H1 (cell line): ENCODE measurements at regions not wholly inside any gene's neighbourhood (a gene's known extent, or its start where the extent isn't known, plus 50 kb on each side); places are given as distances from the start of the nearest gene placed in this dataset.

Source experiments
- CTCF ChIA-PET: fragments of 300-600 bp; sonication (Branson Sonifier 250); formaldehyde crosslinking; loops from one replicate; lab custom pipeline; 2021; ENCODE audit not compliant: partially characterized antibody; lab: Charles Lee
- POLR2A ChIA-PET: fragments of 300-600 bp; sonication (Branson Sonifier 250); formaldehyde crosslinking; loops from one replicate; lab custom pipeline; 2021; ENCODE audit warnings: inconsistent platforms; ENCODE audit not compliant: partially characterized antibody; lab: Charles Lee
- DNase-seq, 2 experiments: peaks; one replicate each; pipeline versions ENCODE4 v3.0.0 to v3.0.0-alpha.2; 2010 to 2022; ENCODE audit warnings: low spot score in 2 of 2, low read depth in 1 of 2, mixed read lengths in 1 of 2
- FAIRE-seq: peaks from 2 replicates; lab custom pipeline; 2011; peaks lifted over from hg19 to GRCh38; lab: Jason Lieb, UNC
- H2AFZ ChIP-seq: 2 replicates; pipeline ENCODE4 v1.8.1; 2012; ENCODE audit warnings: low read length, inconsistent platforms
- H2AK5ac ChIP-seq: 2 replicates; pipeline ENCODE4 v1.6.1; 2013; ENCODE audit warnings: low read depth, low read length
- H2BK120ac ChIP-seq: replicated peaks from 2 replicates; pipeline ENCODE3; 2013; ENCODE audit warnings: low read depth, low read length, inconsistent platforms
- H2BK12ac ChIP-seq: 2 replicates; pipeline ENCODE4 v1.6.1; 2013; ENCODE audit warnings: low read depth, low read length
- H2BK15ac ChIP-seq: 2 replicates; pipeline ENCODE4 v1.6.1; 2013; ENCODE audit warnings: low read length
- H2BK20ac ChIP-seq: 2 replicates; pipeline ENCODE4 v1.6.1; 2013; ENCODE audit warnings: low read length
- H2BK5ac ChIP-seq: 2 replicates; pipeline ENCODE4 v1.6.1; 2013; ENCODE audit warnings: low read depth, low read length
- H3K14ac ChIP-seq: 2 replicates; pipeline ENCODE4 v1.6.1; 2013; ENCODE audit warnings: inconsistent platforms; ENCODE audit not compliant: insufficient read length
- H3K18ac ChIP-seq: 2 replicates; pipeline ENCODE4 v1.6.1; 2013; ENCODE audit warnings: low read length; ENCODE audit errors: extremely low read depth
- H3K23ac ChIP-seq: 2 replicates; pipeline ENCODE4 v1.6.1; 2013; ENCODE audit warnings: inconsistent platforms; ENCODE audit not compliant: insufficient read length
- H3K23me2 ChIP-seq: 2 replicates; pipeline ENCODE4 v1.6.1; 2013; ENCODE audit warnings: low read depth, low read length
- H3K27ac ChIP-seq: 2 replicates; pipeline ENCODE4 v1.6.1; 2011; ENCODE audit warnings: low read depth, low read length, inconsistent platforms
- H3K27me3 ChIP-seq, 4 experiments: replicated peaks in 1 of 4; 1 replicate in 1 of 4; 2 replicates in 3 of 4; pipeline versions ENCODE4 v1.6.1 to v1.8.1; 2011 to 2013; ENCODE audit warnings: low read length in 3 of 4, mild to moderate bottlenecking in 3 of 4, inconsistent platforms in 2 of 4, mixed read lengths in 2 of 4, moderate library complexity in 1 of 4; ENCODE audit not compliant: control insufficient read depth in 3 of 4, insufficient read depth in 3 of 4; ENCODE audit errors: extremely low read depth in 1 of 4
- H3K36me3 ChIP-seq, 4 experiments: 2 replicates each; pipeline versions ENCODE4 v1.6.1 to v1.8.1; 2011 to 2013; ENCODE audit warnings: mild to moderate bottlenecking in 4 of 4, low read length in 3 of 4, moderate library complexity in 2 of 4, control low read depth in 1 of 4, inconsistent platforms in 1 of 4; ENCODE audit not compliant: insufficient read depth in 4 of 4, control insufficient read depth in 2 of 4
- H3K4ac ChIP-seq: replicated peaks from 2 replicates; pipeline ENCODE3; 2013; ENCODE audit warnings: low read length, low read depth, mixed read lengths, inconsistent platforms; ENCODE audit not compliant: insufficient read length
- H3K4me1 ChIP-seq, 4 experiments: replicated peaks in 1 of 4; 1 replicate in 1 of 4; 2 replicates in 3 of 4; pipeline versions ENCODE4 v1.6.1 to v1.8.1; 2011 to 2013; ENCODE audit warnings: low read length in 3 of 4, inconsistent platforms in 2 of 4, mixed read lengths in 1 of 4; ENCODE audit not compliant: insufficient read depth in 4 of 4, control insufficient read depth in 3 of 4
- H3K4me2 ChIP-seq, 2 experiments: 2 replicates each; pipeline versions ENCODE4 v1.6.1 to v1.8.1; 2011 to 2013; ENCODE audit warnings: low read depth in 2 of 2, low read length in 2 of 2, control low read depth in 1 of 2, inconsistent platforms in 1 of 2, mild to moderate bottlenecking in 1 of 2; ENCODE audit not compliant: insufficient read depth in 1 of 2
- H3K4me3 ChIP-seq, 4 experiments: fragments of 200-600, 300-600 bp in 1 of 4; sonication (generic), shearing (Covaris generic), sonication (Bioruptor Twin) in 1 of 4; 2 replicates each; pipeline versions ENCODE4 v1.5.1 to v1.8.1; 2011 to 2016; ENCODE audit warnings: low read length in 4 of 4, low read depth in 3 of 4, control low read depth in 2 of 4, inconsistent platforms in 2 of 4, mild to moderate bottlenecking in 2 of 4, mixed read lengths in 1 of 4, moderate library complexity in 1 of 4; ENCODE audit not compliant: insufficient read depth in 2 of 4; ENCODE audit errors: extremely low read depth in 1 of 4
- H3K56ac ChIP-seq: replicated peaks from 2 replicates; pipeline ENCODE3; 2013; ENCODE audit warnings: low read depth, mild to moderate bottlenecking, mixed read lengths, low read length, inconsistent platforms; ENCODE audit not compliant: insufficient read length
- H3K79me1 ChIP-seq: 2 replicates; pipeline ENCODE4 v1.6.1; 2013; ENCODE audit warnings: low read depth, low read length, control low read depth
- H3K79me2 ChIP-seq, 2 experiments: 2 replicates each; pipeline versions ENCODE4 v1.6.1 to v1.8.1; 2012 to 2013; ENCODE audit warnings: low read length in 2 of 2, mild to moderate bottlenecking in 2 of 2, inconsistent platforms in 1 of 2; ENCODE audit not compliant: insufficient read depth in 2 of 2, control insufficient read depth in 1 of 2
- H3K9ac ChIP-seq, 4 experiments: replicated peaks in 1 of 4; 1 replicate in 1 of 4; 2 replicates in 3 of 4; pipeline versions ENCODE4 v1.6.1 to v1.8.1; 2011 to 2013; ENCODE audit warnings: low read depth in 3 of 4, low read length in 3 of 4, control low read depth in 2 of 4, mild to moderate bottlenecking in 2 of 4, moderate library complexity in 2 of 4, inconsistent platforms in 1 of 4; ENCODE audit errors: extremely low read depth in 1 of 4
- H3K9me3 ChIP-seq, 2 experiments: 2 replicates each; pipeline versions ENCODE4 v1.6.1 to v1.8.1; 2012 to 2013; ENCODE audit warnings: mild to moderate bottlenecking in 2 of 2, moderate library complexity in 2 of 2, control low read depth in 1 of 2, inconsistent platforms in 1 of 2, low read depth in 1 of 2, low read length in 1 of 2, mixed read lengths in 1 of 2; ENCODE audit not compliant: insufficient read depth in 2 of 2
- H4K20me1 ChIP-seq, 2 experiments: replicated peaks in 1 of 2; 2 replicates each; pipeline versions ENCODE3 to v1.8.1; 2011 to 2013; ENCODE audit warnings: inconsistent platforms in 2 of 2, low read length in 2 of 2, mild to moderate bottlenecking in 1 of 2; ENCODE audit not compliant: insufficient read depth in 2 of 2, control insufficient read depth in 1 of 2
- H4K5ac ChIP-seq: 2 replicates; pipeline ENCODE4 v1.6.1; 2013; ENCODE audit warnings: low read length, low read depth, mixed read lengths, inconsistent platforms; ENCODE audit not compliant: insufficient read length
- H4K8ac ChIP-seq: 2 replicates; pipeline ENCODE4 v1.8.0; 2013; ENCODE audit warnings: mild to moderate bottlenecking, moderate library complexity, low read length, inconsistent platforms; ENCODE audit not compliant: insufficient read depth; ENCODE audit errors: extremely low read depth
- H4K91ac ChIP-seq: replicated peaks from 2 replicates; pipeline ENCODE3; 2013; ENCODE audit warnings: low read length, mixed read lengths, inconsistent platforms; ENCODE audit not compliant: insufficient read length
- SIX5 ChIP-seq: IDR thresholded peaks from 2 replicates; pipeline ENCODE4 v1.6.1; 2011; ENCODE audit warnings: mild to moderate bottlenecking, low read depth, low read length
- WGBS, 2 experiments: shearing (Covaris generic) in 1 of 2; methylation state at CpG; one replicate each; pipeline versions ENCODE4 v1.1.6 to v1.1.7; 2013 to 2015; ENCODE audit warnings: low lambda C conversion rate in 2 of 2, mixed read lengths in 2 of 2, inconsistent platforms in 1 of 2, low coverage in 1 of 2, missing lambda C conversion rate in 1 of 2; ENCODE audit not compliant: insufficient replicate concordance in 2 of 2, insufficient coverage in 1 of 2, insufficient read length in 1 of 2; ENCODE audit errors: extremely low coverage in 1 of 2, missing lambda C conversion rate in 1 of 2; 5-methylcytosine and 5-hydroxymethylcytosine counted together
- TF ChIP-seq, protein P1 (sequence below): IDR thresholded peaks from 2 replicates; pipeline ENCODE4 v1.6.1; 2011; ENCODE audit warnings: low read depth, mild to moderate bottlenecking, low read length; ENCODE audit not compliant: insufficient read depth

DNA sequence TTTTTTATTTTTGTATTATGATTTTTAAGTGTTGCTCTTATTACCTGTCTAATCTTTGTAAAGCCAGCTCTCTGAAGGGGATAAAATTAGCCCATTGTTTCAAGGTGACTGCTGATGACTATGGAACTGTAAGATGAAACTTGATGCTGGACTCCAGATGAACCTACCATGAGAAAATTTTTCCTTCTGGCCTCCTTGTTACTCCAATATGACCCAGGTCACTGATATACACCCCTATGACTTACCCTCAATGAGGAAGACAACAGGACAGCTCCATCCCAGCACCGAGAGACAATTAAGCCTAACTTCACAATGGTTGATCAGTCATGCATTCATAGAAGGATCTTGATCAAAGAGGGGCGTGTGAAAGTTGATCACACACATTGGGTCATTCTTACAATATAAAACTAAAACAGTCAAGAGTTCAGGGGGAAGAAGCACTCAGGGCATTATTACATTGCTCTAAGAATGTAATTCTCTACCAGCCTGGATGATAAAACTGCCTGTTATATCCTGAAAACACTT, 230.8 kb upstream of the AGTR2 start:
- H3K79me2 ChIP-seq = peaks cover 0 to 27% of the 10 kb centered on the region in 2 experiments; a peak in 2 of 4 replicates
- CTCF ChIA-PET = interaction anchor here (0.6 to 1.3 kb wide), 6 partner anchors 12 to 762 kb away, joined by 3 read pairs; no protein-coding TSS in a partner anchor

More for the DNA sequence above, 230.8 kb upstream of the AGTR2 start:
- Histone ChIP-seq H2BK12ac (no peak overlapping the region), H2BK20ac (no peak overlapping the region), H2BK5ac (no peak overlapping the region), H3K56ac (no peak overlapping the region), H2BK120ac (no peak overlapping the region), H3K9me3 (peaks cover 0 to 5% of the 10 kb centered on the region in 2 experiments; a peak in 1 of 4 replicates), H3K4me2 (no peak overlapping the region), H4K91ac (no peak overlapping the region), H2AK5ac (no peak overlapping the region), H3K36me3 (peaks cover 0 to 17% (median 5%) of the 10 kb centered on the region in 4 experiments; a peak in 3 of 8 replicates), H3K14ac (no peak overlapping the region), H2BK15ac (no peak overlapping the region), H4K8ac (no peak overlapping the region), H3K27ac (no peak overlapping the region), H3K23ac (no peak overlapping the region), H4K5ac (no peak overlapping the region), H3K79me1 (peaks cover 3% of the 10 kb centered on the region; the same call in 1 of the 2 replicates), H3K27me3 (no peaks in the 10 kb centered on the region), H3K4me1 (peaks cover 0 to 6% (median 3%) of the 10 kb centered on the region in 4 experiments; a peak in 2 of 7 replicates), H3K23me2 (no peaks in the 10 kb centered on the region), H4K20me1 (peaks cover 0 to 7% of the 10 kb centered on the region in 2 experiments), H3K9ac (no peak overlapping the region), H2AFZ (no peak overlapping the region), H3K4me3 (no peak overlapping the region), H3K18ac (no peak overlapping the region), H3K4ac (no peak overlapping the region)
- TF ChIP-seq, protein P1, sequence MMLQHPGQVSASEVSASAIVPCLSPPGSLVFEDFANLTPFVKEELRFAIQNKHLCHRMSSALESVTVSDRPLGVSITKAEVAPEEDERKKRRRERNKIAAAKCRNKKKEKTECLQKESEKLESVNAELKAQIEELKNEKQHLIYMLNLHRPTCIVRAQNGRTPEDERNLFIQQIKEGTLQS = no peak
- TF ChIP-seq SIX5 = no peak
- no peak for DNase-seq
- FAIRE-seq = peak; percentile 71
- 88% methylated on average over 2 of the region's 2 CpGs; no CpG with 5 or more reads in 1 of the 2 experiments for WGBS, 2 experiments
- POLR2A ChIA-PET = no interaction called here
